C4-2B (cell line): ENCODE measurements at regions not wholly inside any gene's neighbourhood (a gene's known extent, or its start where the extent isn't known, plus 50 kb on each side); places are given as distances from the start of the nearest gene placed in this dataset.
"Not testable (repeated sequence)": the region's sequence is repeated elsewhere in the genome, so short reads cannot be mapped to it uniquely, and the experiment has no call there.

Source experiments
- H3K27ac ChIP-seq: fragments of 450-650 bp; 2 replicates; pipeline ENCODE4 v1.5.1; 2017
- ZFX ChIP-seq: fragments of 450-650 bp; IDR thresholded peaks from 2 replicates; pipeline ENCODE4 v1.6.1; 2017
- TF ChIP-seq, protein P1 (sequence below): fragments of 450-650 bp; conservative IDR thresholded peaks from 2 replicates; pipeline ENCODE4 v1.5.1; 2017; ENCODE audit warnings: mild to moderate bottlenecking

DNA sequence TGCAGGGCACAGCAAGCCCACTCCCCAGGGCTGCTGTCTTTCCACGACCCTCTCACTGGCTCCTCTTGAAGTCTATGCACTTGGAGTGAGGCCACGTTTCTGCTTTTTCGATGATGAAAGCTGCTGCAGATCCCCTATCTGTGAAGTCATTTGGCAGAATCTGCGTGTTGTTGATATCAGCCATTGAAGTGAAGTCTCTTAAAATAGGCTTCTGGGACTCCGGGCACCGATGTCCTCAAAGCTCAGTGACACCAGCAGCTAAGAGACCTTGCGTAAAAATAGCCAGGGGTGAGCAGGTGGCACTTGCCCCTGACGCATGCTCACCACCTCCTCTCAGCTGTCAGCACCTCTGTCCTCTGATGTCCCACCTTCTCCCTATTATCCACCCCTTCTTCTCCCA is 89.4 kb upstream of the FHL2 start:
- TF ChIP-seq, protein P1, sequence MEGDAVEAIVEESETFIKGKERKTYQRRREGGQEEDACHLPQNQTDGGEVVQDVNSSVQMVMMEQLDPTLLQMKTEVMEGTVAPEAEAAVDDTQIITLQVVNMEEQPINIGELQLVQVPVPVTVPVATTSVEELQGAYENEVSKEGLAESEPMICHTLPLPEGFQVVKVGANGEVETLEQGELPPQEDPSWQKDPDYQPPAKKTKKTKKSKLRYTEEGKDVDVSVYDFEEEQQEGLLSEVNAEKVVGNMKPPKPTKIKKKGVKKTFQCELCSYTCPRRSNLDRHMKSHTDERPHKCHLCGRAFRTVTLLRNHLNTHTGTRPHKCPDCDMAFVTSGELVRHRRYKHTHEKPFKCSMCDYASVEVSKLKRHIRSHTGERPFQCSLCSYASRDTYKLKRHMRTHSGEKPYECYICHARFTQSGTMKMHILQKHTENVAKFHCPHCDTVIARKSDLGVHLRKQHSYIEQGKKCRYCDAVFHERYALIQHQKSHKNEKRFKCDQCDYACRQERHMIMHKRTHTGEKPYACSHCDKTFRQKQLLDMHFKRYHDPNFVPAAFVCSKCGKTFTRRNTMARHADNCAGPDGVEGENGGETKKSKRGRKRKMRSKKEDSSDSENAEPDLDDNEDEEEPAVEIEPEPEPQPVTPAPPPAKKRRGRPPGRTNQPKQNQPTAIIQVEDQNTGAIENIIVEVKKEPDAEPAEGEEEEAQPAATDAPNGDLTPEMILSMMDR, result no peak
- no peak for TF ChIP-seq ZFX
- H3K27ac ChIP-seq, result no peak overlapping the region

- H3K27ac ChIP-seq, result no peak overlapping the region
- TF ChIP-seq ZFX, result no peak
- TF ChIP-seq, protein P1, result no peak
These were observed 88.6 kb upstream of the FHL2 start for GRCh38 chr2:105487142-105488069.

DNA sequence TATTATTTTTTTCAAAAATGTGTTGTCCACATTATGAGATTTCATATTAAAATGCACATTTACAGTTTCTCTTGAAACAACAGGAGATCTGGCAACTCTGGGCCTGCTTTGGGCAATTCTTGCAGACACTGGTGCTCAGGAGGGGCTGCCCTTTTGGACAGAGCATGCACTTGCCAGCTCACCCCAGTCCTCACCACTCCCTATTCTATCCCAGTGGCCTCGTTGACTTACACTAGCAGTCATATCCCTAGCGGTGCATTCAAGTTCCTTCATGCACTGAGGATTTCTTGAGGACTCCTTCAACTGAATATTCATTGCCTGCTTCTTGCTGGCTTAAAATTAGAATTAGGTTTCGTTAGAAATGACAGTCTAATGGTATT is 87.9 kb upstream of the FHL2 start:
- no peak overlapping the region for H3K27ac ChIP-seq
- no peak for TF ChIP-seq ZFX
- TF ChIP-seq, protein P1, result no peak

GRCh38 chr2:105478670-105479069 is 79.8 kb upstream of the FHL2 start:
- H3K27ac ChIP-seq, result no peak overlapping the region
- TF ChIP-seq, protein P1, result no peak
- no peak for TF ChIP-seq ZFX

DNA sequence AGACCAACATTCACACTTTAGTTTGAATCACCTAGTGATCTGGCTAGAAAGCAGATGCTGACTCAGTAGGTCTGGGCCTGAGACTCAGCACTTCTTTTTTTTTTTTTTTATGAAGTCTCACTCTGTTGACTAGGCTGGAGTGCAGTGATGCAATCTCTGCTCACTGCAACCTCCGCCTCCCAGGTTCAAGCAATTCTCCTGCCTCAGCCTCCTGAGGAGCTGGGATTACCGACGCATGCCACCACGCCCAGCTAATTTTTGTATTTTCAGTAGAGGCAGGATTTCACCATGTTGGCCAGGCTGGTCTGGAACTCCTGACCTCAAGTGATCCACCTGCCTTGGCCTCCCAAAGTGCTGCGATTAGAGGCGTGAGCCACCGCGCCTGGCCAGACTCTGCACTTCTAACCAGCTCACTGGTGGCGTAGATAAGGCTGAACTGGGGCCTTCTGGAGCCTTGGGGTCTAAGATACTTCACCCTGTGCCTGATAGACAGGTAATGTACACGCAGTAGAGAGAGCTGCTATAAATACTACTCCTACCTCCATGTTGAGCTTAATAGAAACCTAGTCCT is 78.3 kb upstream of the FHL2 start:
- not testable (repeated sequence) for H3K27ac ChIP-seq

DNA sequence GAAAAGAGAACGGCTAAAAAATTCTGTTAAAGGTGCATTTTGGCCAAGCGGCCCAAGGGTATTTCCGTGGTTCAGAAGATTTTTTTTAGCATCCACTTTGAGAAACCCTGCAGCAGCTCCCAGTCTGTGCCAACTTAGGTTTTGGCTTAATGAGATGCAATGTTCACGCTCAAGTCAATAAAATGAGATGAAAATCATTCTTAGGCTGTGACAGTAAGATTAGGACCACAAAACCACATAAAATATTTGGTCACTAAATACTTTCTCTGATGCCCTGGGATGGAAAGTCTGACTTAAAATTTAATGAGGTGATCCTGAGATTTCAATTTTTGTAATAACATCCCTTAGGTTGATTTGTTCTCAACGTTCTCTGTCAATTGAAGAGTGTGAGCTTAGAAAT is 74.2 kb upstream of the FHL2 start:
- TF ChIP-seq ZFX, result no peak
- TF ChIP-seq, protein P1, result no peak

GRCh38 chr2:105470979-105471378 is 72.1 kb upstream of the FHL2 start:
- TF ChIP-seq, protein P1, result no peak
- no peak for TF ChIP-seq ZFX
- no peak overlapping the region for H3K27ac ChIP-seq

More for the DNA sequence above, 74.2 kb upstream of the FHL2 start:
- H3K27ac ChIP-seq, result no peak overlapping the region

- TF ChIP-seq ZFX, result no peak
- TF ChIP-seq, protein P1, result no peak
- H3K27ac ChIP-seq, result no peak overlapping the region
These were observed 70.9 kb upstream of the FHL2 start for GRCh38 chr2:105469781-105470180.
